Inflammatory macrophage (primary cell): ENCODE measurements at regions not wholly inside any gene's neighbourhood (a gene's known extent, or its start where the extent isn't known, plus 50 kb on each side); places are given as distances from the start of the nearest gene placed in this dataset.

Experiments
- DNase-seq, 2 donors: peaks; one replicate each; pipeline ENCODE4 v3.0.0-alpha.2; 2020 to 2022

DNA sequence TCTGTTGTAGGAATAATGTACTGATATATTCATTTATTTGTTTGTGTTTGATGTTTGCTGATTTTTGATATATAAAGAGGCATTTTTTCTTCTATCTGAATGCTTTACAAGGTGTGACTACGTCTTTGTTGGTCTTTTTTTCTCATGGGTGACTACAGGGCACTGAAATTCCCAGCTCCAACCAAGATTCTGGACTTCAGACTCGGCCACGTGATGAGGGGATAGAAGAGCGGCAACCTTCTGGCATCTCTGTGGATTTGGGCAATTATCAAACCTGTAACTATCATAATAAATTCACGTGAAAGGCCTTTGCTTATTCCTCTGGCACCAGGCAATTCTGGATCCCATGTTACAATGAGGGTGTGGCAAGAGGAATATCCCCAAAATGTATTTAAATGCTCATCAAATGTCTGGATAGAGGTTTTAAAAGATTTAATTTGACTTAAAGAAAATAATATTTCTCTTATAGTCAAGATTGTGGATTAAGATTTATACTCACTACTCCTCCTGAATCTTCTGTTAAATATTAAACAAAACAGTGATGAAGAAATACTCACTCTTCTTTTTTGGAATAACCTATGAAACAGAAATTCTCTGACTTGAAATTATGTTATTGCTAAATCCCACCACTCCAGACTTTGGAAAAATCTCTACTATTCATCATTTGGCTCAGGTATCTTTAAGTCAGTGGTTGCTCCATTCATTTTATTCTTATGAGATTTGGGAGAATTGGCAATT lies 276.3 kb downstream of the GPR37 start:
- DNase-seq, result no peak

DNA sequence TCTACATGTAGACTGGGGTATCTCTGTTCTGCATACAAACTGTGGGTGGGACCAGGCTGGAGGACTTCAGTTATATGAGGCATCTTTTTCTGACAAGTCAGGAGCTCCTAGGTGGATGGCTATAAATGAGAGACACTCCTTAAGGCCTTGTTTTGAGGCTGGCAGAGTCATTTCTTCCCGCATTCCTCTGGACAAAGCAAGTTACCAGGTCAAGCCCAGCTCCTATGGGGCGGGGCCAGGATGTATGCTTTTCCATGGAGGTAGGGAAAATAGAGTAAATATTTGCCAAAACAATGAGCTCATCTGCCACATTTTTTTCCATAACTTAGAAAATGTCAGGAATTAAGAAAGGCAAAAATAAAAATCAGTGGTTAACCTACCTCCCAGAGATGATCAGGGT lies 283.4 kb downstream of the GPR37 start:
- DNase-seq, result no peak

DNA sequence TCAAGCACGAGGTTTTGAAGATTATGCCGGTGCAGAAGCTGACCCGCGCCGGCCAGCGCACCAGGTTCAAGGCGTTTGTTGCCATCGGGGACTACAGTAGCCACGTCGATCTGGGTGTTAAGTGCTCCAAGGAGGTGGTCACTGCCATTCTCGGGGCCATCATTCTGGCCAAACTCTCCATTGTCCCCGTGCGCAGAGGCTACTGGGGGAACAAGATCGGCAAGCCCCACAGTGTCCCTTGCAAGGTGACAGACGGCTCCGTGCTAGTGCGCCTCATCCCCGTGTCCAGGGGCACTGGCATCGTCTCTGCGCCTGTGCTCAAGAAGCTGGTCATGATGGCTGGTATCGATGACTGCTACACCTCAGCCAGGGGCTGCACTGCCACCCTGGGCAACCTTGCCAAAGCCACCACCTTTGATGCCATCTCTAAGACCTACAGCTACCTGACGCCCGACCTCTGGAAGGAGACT lies 284.7 kb downstream of the GPR37 start:
- no peak for DNase-seq

DNA sequence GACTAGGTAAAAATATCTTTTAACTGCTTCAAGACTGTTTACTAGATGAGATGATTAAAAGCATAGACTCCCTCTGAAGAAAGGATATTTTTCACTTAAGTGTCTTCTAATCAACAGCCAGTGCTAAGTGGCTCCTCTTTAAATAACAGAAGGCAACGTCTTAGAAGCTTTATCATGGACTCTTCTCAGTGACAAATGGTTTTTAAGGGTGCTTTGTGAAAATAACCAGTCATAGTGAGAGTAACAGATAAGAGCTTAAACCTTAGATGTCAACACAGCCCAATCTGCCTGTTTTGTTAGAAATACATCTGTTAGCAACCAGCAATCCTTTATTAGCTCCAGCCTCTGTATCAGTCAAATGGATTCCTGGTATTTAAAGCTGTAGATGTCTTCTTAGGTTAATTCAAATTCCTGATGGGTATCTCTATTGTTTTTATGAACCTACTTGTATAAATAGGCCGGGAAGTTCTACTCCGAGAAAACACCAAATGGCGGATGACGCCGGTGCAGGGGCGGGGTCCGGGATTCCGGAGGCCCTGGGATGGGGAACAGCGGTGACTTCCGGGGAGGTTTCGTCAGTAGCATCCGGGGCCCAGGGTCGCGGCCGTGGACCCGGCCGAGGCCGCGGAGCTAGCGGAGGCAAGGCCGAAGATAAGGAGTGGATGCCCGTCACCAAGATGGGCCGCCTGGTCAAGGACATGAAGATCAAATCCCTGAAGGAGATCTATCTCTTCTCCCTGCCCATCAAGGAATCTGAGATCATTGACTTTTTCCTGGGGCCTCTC lies 285.4 kb downstream of the GPR37 start:
- no peak for DNase-seq

DNA sequence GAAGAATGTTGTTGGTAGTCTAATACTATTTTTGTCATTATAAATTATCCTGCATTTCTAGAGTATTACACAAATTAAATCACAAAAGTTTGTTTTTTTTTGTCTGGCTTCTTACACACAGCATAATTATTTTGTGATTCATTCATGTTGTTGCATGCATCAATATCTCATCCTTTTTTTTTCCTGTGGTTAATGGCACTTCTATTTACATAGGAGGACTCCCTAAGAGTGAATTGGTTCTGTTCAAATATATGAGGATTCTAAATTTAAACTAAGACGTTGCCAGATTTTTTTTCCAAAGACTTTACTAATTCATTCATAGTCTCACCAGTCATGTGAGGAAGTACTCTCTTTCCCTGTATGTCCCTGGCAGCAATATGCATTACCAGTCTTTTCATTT lies 303.3 kb downstream of the GPR37 start:
- no peak for DNase-seq

DNA sequence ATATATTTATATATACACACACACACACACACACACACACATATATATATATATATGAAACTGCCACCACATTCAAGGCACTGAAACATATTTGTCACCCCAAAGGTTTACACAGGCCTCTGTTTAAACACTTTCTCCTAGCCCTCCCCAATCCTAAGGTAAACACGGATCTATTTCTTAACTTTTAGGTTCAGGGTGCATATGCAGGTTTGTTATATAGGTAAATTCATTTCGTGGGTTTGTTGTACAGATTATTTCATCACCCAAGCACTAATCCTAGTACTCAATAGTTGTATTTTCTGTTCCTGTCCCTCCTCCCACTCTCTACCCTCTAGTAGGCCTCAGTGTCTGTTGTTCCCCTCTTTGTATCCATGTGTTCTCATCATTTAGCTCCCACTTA lies 305.0 kb downstream of the GPR37 start:
- DNase-seq, result no peak

DNA sequence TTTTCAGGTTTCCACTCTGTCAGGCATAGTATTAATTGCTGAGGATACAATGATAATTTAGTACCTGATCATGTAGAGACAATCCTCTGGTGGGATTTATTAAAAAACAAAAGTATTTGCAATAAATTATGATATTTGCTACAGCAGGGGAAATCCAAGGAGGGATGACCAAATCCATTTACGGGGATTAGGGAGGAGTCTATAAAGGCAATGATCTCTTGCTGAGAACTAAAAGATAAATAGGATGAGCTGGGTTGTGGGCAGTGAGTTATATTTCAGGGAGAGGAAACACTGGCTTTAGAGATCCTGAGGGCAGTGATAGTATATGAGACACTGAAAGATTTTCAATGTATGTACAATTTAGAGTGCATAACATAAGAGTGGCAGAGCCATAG lies 305.5 kb downstream of the GPR37 start:
- no peak for DNase-seq

DNA sequence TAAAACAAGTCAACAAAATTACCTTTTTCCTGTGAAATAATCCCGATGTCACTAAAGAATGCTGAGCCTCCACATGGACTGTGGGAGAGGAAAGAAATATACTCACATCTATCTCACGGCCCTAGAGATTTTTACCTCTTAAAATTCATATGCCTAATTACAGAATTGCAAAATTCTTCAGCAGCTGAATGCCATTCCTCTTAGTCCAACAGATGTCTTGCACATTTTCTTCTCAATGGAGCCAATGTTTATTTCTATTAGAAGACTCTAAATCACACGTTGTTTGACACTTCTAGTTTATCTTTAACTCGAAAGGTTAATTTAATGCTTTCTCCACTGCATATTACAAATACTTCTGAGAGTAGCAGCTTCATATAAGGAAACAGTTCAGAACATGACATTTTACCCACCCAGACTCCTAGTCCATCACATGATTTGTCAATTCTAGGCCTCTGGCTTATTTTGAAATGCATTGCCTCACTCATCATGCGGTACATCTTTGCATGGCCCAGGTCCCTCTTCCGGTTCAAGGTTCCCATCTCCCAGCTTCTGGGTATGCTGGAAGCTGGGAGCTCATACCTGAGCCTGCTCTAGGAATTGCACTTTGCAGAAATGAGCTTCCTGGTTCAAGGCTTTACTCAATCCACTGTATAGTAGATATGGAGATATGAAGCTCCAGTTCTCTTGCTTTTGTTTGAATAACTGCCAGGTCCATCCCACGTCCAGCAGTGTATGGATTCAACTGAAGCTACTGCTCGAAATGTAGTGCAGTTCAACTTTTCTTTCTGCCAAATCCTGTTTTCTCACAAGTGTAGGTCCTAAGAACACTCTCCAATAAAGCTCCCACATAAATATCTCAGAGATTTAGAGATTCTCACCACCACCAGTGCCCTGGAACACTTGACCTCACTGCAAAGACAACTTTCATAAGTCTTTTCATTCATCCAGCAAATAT lies 306.2 kb downstream of the GPR37 start:
- DNase-seq, result no peak

DNA sequence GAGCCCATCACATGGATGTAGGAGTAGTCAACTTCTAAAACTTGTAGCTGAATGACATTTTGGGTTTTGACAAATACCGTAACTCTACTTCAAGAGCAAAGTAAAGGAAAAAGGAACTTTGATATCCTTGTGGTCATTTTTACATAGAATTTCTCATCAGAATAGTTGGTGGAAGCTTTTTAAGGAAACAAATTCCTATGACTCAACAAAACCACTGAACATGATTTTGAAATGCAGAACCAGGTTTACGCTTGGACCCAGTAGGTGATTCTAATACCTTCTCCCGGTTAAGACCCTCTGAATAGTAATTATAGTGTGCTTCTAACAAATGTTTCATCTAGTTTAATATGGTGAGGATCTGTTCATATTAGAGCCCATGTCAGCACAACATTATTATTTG lies 307.8 kb downstream of the GPR37 start:
- DNase-seq, result no peak

DNA sequence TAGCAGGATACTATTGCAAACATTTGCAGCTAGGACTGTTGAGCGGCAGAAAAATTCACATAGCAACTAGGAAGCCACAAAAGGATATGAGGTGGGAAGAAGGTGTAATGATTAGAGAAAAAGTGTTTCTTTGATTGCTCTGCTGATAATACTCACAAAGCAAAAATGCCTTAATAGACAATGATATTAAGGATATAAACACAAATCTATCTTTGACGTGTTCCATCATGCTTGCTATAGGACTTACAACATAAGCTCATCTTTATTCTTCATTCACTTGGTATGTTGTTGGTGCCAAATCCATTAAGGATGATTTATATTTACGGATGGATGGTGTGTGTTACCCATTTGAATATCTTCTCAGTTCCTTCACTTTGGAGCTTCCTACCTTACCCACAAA lies 309.3 kb downstream of the GPR37 start:
- DNase-seq, result no peak

DNA sequence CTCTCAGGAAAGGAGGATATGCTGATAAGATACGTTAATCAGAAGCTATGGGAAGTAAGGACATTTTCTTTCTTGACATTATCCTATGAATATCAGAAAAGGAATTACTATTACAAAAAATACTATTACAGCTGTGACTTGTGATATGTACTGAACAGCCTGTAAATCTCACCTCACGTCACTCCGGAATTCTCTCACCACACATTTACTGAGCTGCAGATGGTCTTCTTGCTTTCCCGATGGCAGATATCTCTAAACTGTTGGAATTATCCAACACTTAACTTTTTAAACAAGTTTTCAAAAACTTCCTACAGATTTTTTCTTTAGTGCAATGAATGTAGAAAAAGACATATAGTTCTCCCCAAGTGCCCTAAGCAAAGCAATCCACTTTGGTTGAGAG lies 313.4 kb downstream of the GPR37 start:
- DNase-seq, result no peak

DNA sequence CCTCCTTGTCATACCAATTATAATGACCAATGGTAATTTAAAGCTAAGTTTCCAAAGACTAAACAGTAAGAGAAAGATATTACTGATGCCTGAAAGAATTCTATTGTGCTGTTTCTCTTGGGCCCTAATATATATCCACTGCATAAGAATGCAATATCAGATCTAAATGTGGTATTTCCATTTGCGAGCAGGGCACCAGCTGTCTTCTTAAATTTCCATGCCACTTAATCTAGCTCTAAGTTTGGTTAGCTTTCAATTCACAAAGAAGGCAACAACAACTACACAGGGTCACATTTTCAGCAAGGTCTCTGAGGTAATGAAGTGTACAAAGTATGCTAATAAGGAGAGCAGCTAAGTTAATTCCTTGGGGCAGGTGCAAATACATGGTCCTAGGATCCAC lies 315.7 kb downstream of the GPR37 start:
- DNase-seq, result no peak

DNA sequence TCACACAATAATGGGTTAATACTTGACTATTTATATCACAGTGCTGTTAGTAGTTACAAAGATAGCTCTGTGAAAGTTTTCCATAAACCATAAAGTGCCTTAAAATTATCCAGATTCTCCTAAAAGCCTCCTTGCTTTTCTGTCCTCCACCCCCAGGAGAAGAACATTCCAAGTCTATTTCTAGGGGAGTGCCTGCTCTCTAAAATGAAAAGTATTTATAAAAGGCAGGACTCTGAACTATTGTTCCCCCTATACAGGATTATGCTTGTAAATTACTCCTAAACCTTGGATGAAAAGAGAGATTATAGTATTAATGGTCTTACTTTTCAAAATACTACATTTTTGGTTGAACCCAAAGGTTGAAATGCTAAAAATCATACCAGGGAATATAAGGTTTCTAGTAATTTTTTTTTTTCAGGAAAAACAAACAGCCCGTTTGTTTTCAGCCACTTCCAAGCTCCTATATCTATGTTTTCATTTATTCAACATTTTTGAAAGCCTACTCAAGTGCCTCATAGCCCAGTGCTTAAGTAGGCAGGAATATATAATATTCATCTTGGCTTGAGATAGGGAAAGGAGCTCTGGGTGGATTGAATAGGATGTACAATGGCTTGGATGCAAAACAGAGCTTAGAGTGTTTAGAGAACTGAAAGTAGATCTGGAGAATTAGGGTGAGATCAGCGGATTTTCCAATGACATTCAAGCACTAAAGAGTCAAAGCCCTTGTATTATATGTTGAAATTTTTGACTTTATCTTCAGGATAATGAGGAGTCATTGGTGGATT lies 320.7 kb downstream of the GPR37 start:
- no peak for DNase-seq

DNA sequence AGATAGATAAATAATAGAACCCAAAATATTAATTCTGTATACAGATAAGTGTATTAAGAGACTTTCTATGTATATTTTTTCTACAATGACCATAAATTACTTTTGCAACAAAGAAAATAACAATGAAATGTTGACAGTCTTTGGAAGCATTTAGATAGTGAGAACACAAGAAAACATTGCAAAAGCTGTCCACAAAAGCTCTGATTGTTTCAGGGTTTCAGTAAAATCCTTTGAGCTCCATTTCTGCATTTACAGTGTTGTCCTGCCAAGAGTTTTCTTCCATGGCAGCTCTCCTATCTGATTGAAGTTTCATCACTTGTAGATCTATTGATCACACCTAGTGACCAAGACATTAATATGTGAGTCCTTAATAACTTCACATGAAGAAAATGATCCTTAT lies 321.8 kb downstream of the GPR37 start:
- DNase-seq, result no peak

DNA sequence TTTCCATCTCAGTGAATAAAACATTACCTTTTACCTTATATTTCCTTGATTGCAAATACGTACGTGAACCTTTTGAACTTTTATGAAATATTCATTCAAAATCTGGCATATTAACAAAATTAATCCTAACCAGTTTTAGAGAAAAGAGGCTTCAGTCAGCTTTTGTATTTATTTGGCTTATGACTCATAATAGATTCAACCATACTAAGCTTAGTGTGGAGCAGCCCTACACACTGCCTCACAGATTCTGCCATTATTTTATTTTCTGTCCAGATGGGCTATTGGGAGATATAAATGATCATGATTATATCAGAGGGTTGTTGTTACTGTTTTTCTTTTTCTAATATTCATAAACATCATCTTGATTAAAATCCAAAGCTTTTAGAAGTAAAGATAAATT lies 325.5 kb downstream of the GPR37 start:
- DNase-seq, result no peak

DNA sequence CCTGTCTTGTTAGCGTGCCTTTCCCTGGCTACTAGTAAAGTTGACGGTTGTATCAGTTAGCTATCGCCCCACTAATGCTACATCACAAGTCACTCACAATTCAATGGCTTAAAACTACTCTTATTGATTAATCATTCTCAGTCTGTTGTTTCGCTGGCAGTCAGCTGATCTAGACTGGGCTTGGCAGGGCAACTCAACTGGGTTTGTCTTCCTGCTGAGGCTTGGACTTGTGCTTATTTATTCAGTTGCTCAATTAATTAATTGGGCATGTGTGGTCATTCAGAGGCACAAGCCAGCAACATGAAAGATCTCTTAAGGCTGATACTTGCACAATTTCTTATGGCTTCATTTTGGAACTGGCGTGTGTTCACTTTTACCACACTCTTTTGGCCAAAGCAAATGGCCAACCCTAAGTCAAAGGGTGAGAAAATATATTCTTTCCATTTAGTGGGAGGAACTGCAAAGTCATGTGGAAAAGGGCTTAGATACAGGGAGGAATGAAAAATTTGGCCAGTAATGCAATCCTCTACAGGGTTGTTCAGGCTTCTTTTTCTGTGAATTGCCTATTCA lies 333.5 kb downstream of the GPR37 start:
- DNase-seq, result no peak

DNA sequence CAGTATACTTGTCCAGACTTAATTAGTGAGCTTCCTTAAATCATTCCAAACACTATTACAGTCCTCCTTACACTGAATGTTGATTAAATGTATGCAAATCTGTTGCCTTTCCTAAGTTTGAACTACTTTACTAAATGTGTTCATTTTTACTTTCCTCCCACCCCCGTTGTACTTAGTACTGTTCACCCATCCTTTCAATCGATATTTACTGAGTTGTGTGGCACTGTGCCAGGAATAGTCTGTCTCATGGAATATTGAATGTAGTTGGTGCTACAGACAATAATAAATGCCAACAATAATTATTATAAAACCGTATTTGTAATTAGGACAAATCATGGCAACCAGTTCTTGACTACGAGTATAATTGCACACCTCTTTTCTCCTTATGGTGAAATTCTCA lies 335.7 kb downstream of the GPR37 start:
- no peak for DNase-seq

DNA sequence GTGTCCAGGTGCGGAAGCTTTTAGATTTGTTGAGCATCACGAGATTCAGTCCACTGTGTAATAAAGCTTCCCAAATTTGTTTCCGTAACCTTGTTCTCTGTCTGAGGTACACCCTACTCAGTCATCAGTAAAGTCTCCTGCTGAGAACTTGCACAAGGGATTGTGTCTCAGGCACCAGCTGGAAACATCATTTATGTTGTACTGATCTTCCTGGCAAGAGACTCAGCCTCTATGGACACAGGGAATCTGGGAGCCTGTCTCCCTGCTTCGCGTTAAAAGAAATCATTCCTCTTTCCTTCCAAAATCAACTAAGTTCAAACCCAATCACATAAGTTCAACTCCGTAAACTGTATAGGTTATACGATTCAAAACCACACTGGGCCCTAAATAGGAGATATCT lies 336.8 kb downstream of the GPR37 start:
- DNase-seq, result no peak

DNA sequence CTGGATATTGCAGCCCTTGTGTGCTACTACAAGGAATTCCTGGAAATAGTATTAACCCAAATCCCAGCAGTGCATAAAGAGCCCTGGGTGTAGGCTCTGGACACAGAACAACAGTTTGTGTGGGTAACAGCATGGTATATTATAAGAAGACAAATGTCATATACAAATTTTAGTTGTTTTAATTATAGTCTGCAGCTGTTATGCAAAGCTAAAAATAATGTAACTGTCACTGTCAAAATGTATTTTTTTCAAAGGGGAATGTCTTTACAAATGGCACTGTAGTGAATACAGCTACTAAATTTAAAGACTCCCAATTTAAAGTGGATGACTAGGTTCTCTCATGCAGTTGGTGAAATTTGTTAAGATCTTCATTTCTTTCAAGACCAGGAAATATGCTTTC lies 339.0 kb downstream of the GPR37 start:
- no peak for DNase-seq

DNA sequence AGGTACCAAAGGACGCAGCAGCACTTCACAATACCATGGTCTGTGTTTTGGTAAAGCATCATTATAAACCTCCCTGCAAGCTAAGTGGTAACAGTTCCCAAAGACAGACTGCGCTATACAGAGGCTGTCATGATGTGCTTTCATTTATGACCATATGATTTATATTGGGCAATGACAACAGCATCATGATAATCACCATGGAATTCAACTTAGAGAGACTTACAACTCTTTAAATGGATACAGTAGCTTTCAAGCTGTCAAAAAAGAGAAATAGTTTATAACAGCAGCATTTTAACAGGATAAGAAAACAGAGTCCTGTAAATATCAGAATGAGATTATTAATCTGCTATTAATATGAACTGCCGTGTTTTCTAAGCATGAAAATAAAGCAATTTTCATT lies 341.7 kb downstream of the GPR37 start:
- DNase-seq, result no peak

DNA sequence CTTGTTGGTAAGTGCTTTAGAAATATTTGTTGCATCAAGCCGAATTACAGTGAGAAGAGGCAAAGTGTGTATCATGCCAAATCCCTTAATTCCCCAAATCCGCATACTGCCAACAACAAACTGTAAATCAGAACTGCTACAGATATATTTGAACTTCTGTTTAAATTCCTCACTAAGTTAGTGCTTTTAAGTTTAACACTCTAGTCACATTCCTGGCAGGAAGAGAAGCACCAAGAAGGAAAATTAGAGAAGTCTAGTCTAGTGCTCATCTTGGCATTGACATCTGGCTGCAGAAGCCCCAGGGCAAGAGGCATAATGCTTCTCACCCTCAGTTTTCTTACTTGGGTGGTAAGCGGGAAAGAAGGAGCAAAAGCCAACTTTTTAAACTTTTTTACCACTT lies 343.5 kb downstream of the GPR37 start:
- no peak for DNase-seq

DNA sequence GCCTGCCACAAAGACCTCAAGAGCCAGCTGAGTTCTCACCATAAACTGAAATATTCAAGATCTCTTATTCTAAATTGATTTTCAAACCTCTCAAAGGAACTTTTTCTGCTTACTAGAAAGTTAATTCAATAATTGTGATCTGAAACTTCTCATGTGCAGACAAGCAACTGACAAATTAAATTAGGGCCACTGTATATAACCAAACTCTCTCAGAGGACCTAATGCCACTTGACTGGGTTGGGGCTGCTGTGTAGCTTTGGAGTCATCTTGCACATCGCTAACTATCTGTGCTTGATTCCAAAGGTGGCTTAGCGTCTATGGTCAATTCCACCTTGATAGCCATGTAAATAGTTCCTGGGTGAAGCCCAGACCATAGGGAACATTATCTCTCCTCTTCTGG lies 345.2 kb downstream of the GPR37 start:
- no peak for DNase-seq
